GM13977 (cell line): ENCODE measurements at regions not wholly inside any gene's neighbourhood (a gene's known extent, or its start where the extent isn't known, plus 50 kb on each side); places are given as distances from the start of the nearest gene placed in this dataset.
"Not testable (repeated sequence)": the region's sequence is repeated elsewhere in the genome, so short reads cannot be mapped to it uniquely, and the experiment has no call there.

Experiments
- DNase-seq: peaks from one replicate; pipeline ENCODE4 v3.0.0; 2012; ENCODE audit warnings: low spot score
- in situ Hi-C: fragments of 300-500 bp; cut with MboI; formaldehyde crosslinking; loops from one replicate; pipeline ENCODE4 v1.12.0; 2022; ENCODE audit warnings: low sequenced_read_pairs, low pct_unique_long_range_greater_than_20kb, mixed read lengths, inconsistent platforms; ENCODE audit not compliant: unreplicated experiment
- TF ChIP-seq, protein P1 (sequence below): IDR thresholded peaks from 2 replicates; pipeline ENCODE4 v1.5.1; 2012; ENCODE audit warnings: mild to moderate bottlenecking, control low read depth; ENCODE audit not compliant: insufficient read depth; ENCODE audit errors: extremely low read depth, missing control alignments

DNA sequence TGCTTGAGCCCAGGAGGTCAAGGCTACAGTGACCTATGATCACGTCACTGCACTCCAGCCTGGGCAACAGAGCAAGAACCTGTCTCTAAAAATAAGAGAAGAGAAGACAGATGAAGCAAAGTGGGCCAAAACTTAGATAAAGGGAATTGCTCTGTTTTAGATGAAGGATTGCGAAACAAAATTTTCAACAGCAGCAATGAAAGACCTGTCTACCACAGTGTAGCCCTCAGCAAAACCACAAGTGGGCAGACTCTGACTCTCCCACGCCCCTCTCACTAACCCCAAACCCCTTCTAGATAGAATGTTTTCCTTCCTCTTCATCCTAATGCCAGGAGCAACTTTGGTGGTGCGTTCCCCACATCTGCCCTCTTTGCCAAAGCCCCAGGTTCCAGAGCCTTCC lies 105.6 kb upstream of the ALDH3B2 start:
- TF ChIP-seq, protein P1, sequence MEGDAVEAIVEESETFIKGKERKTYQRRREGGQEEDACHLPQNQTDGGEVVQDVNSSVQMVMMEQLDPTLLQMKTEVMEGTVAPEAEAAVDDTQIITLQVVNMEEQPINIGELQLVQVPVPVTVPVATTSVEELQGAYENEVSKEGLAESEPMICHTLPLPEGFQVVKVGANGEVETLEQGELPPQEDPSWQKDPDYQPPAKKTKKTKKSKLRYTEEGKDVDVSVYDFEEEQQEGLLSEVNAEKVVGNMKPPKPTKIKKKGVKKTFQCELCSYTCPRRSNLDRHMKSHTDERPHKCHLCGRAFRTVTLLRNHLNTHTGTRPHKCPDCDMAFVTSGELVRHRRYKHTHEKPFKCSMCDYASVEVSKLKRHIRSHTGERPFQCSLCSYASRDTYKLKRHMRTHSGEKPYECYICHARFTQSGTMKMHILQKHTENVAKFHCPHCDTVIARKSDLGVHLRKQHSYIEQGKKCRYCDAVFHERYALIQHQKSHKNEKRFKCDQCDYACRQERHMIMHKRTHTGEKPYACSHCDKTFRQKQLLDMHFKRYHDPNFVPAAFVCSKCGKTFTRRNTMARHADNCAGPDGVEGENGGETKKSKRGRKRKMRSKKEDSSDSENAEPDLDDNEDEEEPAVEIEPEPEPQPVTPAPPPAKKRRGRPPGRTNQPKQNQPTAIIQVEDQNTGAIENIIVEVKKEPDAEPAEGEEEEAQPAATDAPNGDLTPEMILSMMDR, result no peak
- DNase-seq, result no peak
- in situ Hi-C loops, result no loop called here

DNA sequence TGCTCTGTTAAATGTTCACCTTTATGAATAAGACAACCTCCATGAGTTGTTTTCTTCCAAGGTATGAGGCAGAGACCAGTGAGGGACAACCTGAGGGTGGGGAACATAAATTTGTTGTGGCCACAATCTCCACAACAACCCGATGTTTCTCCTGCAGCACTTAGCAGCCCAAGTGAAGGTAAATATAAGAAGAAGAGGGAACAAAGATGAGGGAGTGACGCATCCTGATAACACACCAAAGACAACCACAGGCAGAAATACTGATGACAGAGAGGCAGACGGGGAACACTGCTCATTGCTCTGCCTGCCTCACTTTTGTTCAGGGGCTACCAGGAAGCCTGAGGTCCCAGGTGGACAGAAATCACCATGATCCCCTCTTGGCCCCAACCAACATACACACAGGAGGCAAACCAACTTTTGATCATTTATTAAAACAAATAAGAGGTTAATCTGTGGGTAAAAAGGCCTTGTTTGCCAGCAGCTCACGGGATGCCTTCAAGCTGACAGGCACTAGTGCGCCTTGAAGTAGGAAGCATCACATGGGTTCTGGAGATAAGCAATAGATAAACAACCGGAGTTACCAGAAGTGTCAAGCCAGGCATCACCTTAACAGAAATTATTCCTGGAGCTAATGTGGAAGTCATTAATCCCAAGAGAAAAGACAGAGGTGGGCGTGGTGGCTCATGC lies 104.9 kb upstream of the ALDH3B2 start:
- in situ Hi-C loops, DNase-seq: not testable (repeated sequence)

DNA sequence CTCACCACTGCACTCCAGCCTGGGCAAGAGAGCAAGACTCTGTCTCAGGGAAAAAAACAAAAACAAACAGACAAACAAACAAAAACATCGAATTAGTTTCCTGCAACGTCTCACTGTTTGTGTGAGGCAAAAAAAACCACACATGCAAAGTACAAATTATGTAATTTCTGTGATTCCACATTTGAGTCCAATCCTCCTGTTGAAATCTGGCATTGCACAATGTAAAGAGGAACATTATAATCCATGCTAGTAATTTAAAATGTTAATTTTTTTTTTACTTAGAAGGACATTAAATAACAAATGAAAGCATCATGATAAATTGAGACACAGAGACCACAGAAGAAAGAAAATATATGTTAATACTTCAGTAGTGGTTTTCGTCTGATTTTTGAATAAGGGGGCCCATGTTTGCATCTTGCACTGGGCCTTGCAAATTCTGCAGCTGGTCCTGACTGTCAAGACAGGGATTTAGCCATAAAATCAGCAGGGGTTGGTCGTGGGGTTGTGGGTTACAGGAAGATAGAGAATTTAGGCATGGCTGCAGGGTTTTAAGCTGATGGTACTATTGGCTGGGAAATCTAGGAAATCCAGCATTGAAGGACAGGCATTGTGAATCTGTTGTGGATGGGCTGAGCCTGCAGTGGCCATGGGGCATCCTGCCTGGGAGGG lies 102.6 kb upstream of the ALDH3B2 start:
- DNase-seq, result no peak
- in situ Hi-C loops, result no loop called here
- TF ChIP-seq, protein P1, result no peak

DNA sequence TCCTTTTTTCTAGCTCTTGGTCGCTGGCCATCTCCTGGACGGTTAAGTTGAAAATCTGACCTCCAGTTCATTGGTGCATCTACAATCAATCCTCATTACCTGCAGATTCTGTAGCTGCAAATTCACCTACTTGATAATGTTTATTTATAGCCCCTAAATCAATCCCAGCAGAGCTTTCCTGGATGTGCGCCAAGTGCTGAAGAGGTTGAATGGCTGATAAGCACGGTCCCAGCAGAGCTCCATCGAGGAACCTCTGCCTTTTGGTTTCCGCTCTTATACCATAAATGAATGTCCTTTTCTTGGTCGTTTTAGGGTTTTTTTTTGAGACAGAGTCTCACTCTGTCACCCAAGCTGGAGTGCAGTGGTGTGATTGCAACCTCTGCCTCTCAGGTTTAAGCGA lies 99.8 kb upstream of the ALDH3B2 start:
- DNase-seq, in situ Hi-C loops: not testable (repeated sequence)

DNA sequence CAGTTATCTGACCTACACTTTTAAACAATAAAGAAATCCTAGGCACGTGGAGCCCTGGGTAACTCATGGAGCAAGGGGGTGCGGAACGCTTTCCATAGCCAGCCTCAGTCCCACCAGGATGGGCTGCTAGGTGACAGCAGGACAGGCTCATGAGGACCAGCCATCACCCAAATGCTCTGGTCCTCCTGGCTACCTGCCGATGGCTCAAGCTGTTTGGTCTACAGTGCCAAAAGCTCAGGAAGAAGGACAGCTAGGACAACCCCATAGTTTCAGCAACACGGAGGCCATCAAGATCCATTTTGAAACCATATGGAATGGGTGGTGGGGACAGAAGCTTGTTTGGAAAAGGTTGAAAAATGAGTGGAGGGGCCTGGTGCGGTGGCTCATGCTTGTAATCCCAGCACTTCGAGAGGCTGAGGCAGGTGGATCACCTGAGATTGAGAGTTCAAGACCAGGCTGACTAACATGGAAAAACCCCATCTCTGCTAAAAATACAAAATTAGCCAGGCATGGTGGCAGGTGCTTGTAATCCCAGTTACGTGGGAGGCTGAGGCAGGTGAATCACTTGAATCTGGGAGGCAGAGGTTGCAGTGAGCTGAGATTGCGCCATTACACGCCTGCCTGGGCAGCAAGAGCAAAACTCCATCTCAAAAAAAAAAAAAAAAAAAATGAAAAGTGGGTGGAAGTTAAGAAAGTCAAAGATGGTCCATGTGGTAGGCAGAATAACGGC lies 93.7 kb upstream of the ALDH3B2 start:
- in situ Hi-C loops, DNase-seq: not testable (repeated sequence)

DNA sequence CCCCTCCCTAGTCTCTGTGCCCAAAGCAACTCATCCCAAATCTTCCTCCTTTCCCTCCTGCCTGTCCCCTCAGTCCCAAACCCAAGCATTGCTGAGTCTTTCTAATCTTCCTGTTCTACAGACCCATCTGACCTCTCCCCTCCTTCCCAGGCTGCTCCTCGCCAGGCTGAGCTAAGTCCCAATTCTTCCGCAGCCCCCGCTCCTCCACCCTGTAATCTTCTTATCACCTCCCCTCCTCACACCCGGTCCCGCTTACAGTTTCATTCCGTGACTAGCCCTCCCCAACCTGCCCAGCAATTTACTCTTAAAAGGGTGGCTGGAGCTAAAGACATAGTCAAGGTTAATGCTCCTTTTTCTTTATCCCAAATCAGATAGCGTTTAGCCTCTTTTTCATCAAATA lies 86.8 kb upstream of the ALDH3B2 start:
- in situ Hi-C loops, DNase-seq: not testable (repeated sequence)

DNA sequence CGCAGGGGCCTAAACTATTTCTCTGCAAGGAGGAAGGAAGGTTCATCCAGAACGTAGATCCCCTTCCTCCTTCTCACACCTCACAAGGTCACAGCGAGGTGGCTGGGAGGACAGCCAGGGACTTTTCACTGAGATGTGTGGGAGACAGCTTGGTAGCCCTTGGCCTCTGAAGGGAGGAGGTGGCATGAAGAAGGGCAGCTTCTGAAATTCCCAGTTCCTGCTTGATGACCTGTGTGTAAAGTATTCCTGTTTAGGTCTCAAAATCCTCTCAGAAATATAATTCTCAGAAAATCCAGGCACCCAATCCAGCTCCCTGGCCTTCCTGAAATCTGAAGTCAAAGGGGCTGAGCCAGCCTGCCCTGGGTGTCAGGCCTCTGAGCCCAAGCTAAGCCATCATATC lies 84.9 kb upstream of the ALDH3B2 start:
- in situ Hi-C loops, DNase-seq: not testable (repeated sequence)

DNA sequence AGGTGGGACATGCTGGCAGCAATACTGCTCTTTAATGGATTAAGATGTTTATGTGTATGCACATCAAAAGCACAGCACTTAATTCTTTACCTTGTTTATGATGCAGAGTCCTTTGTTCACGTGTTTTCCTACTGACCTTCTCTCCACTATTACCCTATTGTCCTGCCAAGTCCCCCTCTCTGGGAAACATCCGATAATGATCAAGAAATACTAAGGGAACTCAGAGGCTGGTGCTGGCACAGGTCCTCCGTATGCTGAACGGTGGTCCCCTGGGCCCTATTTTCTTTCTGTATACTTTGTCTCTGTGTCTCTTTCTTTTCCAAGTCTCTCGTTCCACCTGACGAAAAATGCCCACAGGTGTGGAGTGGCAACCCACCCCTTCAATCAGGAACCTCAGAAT lies 84.0 kb upstream of the ALDH3B2 start:
- in situ Hi-C loops, result not testable (repeated sequence)

DNA sequence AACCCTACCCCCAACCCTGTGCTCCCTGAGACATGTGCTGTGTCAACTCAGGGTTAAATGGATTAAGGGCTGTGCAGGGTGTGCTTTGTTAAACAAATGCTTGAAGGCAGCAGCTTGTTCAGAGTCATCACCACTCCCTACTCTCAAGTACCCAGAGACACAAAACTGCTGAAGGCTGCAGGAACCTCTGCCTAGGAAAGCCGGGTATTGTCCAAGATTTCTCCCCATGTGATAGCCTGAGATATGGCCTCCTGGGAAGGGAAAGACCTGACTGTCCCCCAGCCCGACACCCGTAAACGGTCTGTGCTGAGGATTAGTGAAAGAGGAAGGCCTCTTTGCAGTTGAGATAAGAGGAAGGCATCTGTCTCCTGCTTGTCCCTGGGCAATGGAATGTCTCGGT lies 83.6 kb upstream of the ALDH3B2 start:
- DNase-seq, in situ Hi-C loops: not testable (repeated sequence)

More for the DNA sequence above, 84.0 kb upstream of the ALDH3B2 start:
- not testable (repeated sequence) for DNase-seq

DNA sequence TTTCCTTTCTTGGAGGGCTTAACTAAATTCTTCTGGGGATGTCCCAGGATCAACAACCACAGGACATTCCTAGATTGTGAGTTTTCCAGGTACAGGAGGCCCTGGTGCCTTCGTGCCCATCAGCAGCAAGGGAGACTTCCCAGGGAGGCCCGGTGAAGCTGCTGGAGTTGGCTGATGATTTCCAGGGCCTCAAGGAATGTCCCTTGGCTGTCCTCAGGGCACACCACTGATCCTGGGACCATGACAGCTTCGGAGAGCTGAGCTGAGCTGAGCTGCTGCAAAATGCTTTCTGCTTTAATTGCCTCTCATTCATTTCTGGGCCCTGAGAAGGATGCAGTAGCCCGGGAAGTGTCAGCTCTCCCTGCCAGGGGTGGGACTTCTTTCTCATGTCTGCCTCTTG lies 79.4 kb upstream of the ALDH3B2 start:
- in situ Hi-C loops, DNase-seq: not testable (repeated sequence)

DNA sequence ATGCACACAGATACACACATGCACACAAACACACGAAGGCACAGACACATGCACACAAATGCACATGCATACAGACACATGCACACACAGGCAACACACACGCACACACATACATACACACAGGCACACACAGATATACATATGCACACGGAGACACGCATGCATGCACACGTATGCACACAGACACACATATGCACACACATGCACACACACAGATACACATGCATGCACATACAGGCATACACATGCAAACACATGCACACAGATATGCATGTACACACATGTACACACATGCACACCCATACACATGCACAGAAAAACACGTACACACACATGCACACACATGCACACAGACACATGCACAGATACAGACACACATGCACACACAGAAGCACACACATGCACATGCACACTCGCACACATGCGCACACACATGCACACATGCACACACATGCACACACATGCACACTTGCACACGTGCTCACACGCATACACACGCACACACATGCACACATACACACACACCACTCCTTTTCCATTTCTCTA lies 70.8 kb upstream of the ALDH3B2 start:
- in situ Hi-C loops, result no loop called here
- TF ChIP-seq, protein P1, result no peak
- no peak for DNase-seq

DNA sequence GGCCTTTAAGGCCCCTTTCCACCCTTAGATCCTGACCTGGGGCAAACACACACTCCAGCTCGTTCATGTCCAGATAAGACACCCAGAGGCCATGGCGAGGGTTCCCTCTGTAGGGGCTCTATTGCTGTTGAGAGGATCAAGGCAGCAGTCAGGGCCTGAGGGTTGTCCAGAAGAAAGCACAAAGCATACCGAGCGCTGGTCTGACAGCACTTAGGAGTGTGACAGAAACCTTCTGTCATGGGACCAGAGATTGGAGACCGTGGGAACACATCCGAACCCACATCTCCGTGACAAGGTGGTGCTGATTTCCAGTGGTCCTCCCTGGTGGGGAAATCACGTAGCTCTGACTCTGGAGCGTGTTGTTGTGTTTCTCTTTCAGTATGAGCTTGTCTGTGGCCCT lies 69.8 kb upstream of the ALDH3B2 start:
- in situ Hi-C loops, DNase-seq: not testable (repeated sequence)

DNA sequence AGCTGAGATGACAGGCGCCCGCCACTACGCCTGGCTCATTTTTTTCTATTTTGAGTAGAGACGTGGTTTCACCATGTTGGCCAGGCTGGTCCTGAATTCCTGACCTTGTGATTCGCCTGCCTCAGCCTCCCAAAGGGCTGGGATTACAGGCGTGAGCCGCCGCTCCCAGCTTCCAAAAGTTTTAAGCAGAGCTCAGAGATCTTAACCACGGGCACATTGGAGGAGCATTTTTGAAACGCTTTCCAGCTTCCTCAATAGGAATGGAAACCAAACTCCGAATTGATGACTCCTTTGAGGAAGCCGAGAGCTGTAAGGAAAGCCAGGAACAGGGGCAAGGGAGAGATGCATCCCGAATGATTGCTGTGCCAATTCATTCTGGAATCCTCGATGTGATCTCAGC lies 63.8 kb upstream of the ALDH3B2 start:
- in situ Hi-C loops, result not testable (repeated sequence)

DNA sequence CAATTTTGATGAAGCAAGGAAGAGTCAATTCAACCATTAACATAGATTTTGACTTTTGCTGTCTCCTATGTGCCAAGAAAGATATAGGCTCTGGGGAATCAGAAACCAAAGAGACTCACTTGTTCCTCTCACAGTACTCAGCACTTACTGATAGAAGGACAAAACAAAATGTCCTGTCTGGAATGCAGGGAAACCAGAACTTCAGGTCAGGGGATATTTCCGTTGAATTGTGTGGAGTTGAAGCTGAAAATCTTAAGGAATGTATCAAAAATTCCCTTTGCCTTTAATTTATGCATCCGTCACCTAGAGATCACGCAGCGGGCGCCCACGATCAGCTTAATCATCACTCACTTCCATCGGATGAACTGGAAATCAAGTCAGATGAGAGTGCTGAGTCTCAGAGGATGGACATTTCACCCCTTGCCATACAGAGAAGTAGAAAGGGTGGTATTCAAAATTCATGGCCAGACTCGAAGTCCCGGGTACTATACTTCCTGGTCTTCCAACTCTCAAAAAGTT lies 63.2 kb upstream of the ALDH3B2 start:
- in situ Hi-C loops, DNase-seq: not testable (repeated sequence)

More for the DNA sequence above, 63.8 kb upstream of the ALDH3B2 start:
- DNase-seq, result not testable (repeated sequence)
